ENCODE measurements at regions not wholly inside any gene's neighbourhood (a gene's known extent, or its start where the extent isn't known, plus 50 kb on each side); places are given as distances from the start of the nearest gene placed in this dataset.

- H3K4me3 ChIP-seq (replicated peaks; ENCODE audit: insufficient read depth, low read length), result no peak overlapping the region
- no peaks in the 10 kb centered on the region for H3K27me3 ChIP-seq (ENCODE audit: insufficient read depth, poor library complexity, severe bottlenecking)
Measured at GRCh38 chr10:130499541-130499940, 363.4 kb downstream of the GLRX3 start.

GRCh38 chr10:130500261-130501000, 364.2 kb downstream of the GLRX3 start:
- TF ChIP-seq SPI1 (IDR thresholded peaks at IDR 0.05; ENCODE audit: borderline replicate concordance, low read depth), result no peak
- Histone ChIP-seq H3K4me3 (replicated peaks; ENCODE audit: insufficient read depth, low read length) (no peak overlapping the region), H3K27me3 (ENCODE audit: insufficient read depth, poor library complexity, severe bottlenecking) (no peaks in the 10 kb centered on the region), H3K27ac (replicated peaks) (no peak overlapping the region)
- DNase-seq (ENCODE audit: low read depth in 1 of 2, low spot score in 1 of 2), result no peak

More at GRCh38 chr10:130499541-130499940, 363.4 kb downstream of the GLRX3 start:
- no peak overlapping the region for H3K27ac ChIP-seq (replicated peaks)
- TF ChIP-seq REST (IDR thresholded peaks at IDR 0.05; ENCODE audit: insufficient replicate concordance, low read depth) (no peak), GABPA (IDR thresholded peaks at IDR 0.05; ENCODE audit: low read depth) (no peak), POLR2AphosphoS5 (IDR thresholded peaks at IDR 0.05; ENCODE audit: low read depth) (no peak), SPI1 (IDR thresholded peaks at IDR 0.05; ENCODE audit: borderline replicate concordance, low read depth) (no peak), CTCF (IDR thresholded peaks at IDR 0.05; ENCODE audit: insufficient read depth, low read length) (no peak)
- no peak for DNase-seq (ENCODE audit: low read depth in 1 of 2, low spot score in 1 of 2)

DNA sequence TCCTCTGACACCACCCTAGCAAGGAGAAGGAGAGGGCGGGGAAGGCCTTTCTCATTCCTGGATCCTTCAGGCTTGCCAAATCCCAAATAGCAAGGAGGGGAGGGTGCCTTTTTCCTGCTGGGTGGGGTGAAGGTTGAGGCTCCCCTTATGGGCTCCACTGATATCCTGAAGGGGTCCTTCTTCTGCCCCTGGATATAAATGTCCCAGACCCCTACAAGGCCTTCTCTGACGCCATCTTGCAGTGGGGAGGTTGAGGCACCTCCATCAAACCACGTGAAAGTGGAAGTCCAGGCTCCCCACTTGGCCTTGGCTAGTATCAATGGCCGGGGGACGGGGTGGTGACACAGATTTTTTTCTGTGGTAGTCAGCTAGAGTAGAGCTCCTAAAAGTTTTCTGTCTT, 371.3 kb downstream of the GLRX3 start:
- Histone ChIP-seq H3K27me3 (ENCODE audit: insufficient read depth, poor library complexity, severe bottlenecking) (no peaks in the 10 kb centered on the region), H3K27ac (replicated peaks) (no peak overlapping the region), H3K4me3 (replicated peaks; ENCODE audit: insufficient read depth, low read length) (no peak overlapping the region)
- DNase-seq (ENCODE audit: low read depth in 1 of 2, low spot score in 1 of 2), result no peak
- no peak for TF ChIP-seq GABPA (IDR thresholded peaks at IDR 0.05; ENCODE audit: low read depth)
- TF ChIP-seq REST (IDR thresholded peaks at IDR 0.05; ENCODE audit: insufficient replicate concordance, low read depth), result no peak
- TF ChIP-seq CTCF (IDR thresholded peaks at IDR 0.05; ENCODE audit: insufficient read depth, low read length), result no peak
- TF ChIP-seq SPI1 (IDR thresholded peaks at IDR 0.05; ENCODE audit: borderline replicate concordance, low read depth), result no peak
- no peak for TF ChIP-seq POLR2AphosphoS5 (IDR thresholded peaks at IDR 0.05; ENCODE audit: low read depth)

DNA sequence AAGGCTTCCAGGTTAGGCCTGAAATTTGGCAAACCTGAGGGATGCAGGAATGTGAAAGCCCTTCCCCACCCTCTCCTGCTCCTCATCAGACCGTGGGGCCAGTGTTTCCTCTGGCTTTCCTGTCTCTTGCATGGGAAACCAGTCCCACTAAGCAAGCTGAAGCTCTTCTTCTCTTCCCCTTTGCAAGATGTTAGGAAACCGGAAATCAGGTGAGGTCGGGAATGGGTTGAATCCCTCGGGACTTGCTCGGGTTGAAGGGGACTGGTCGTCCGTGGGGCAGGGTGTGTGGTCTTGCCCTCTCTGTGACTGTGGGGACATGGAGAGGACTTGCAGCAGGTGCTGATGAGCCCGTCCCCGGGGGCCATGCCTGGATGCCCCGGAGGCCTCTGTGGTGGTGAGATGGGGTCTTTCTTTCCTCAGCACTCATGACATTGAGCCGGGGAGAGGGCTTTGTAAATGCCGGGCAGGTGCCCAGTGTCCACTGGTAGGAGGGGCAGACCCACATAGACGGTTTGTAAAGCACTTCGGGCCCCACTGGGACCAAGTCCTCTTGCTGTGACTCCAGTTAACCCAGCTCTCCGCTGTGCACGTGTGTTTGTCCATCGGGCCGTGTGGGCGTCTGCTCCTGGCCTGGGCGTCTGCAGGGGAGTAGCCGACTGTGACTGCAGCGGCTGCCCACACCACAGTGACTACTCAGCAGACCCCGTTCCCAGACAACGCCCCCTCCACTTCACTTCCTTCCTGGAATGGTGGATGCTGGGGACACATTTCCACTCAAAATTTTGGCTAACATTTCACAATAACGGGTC, 373.9 kb downstream of the GLRX3 start:
- no peak overlapping the region for H3K4me3 ChIP-seq (replicated peaks; ENCODE audit: insufficient read depth, low read length)
- no peak for DNase-seq (ENCODE audit: low read depth in 1 of 2, low spot score in 1 of 2)

More for the DNA sequence above, 373.9 kb downstream of the GLRX3 start:
- TF ChIP-seq SPI1 (IDR thresholded peaks at IDR 0.05; ENCODE audit: borderline replicate concordance, low read depth), result no peak
- Histone ChIP-seq H3K27ac (replicated peaks) (no peak overlapping the region), H3K27me3 (ENCODE audit: insufficient read depth, poor library complexity, severe bottlenecking) (no peaks in the 10 kb centered on the region)
